ENCODE measurements at regions not wholly inside any gene's neighbourhood (a gene's known extent, or its start where the extent isn't known, plus 50 kb on each side); places are given as distances from the start of the nearest gene placed in this dataset.

DNA sequence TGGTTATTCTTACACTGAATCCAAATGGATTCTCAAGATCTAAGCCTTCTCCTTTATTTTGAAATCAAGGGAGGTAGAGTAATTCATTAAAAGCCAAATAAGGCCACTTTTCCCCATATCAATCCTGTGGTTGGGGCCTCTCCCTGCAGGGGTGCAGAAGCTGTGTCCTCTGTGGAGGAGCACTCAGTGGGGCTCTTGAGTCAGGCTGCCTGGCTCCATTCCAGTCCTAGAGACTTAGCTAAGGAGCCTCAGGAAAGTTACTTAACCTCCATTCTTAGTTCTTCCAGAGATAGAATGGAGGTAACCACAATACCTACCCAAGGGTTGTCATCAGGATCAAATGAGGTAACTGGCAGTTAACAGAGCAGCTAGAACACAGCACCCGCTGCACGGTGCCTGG, 564.3 kb downstream of the CMPK2 start:
- no peak overlapping the region for H3K27ac Mint-ChIP-seq
- no peaks in the 10 kb centered on the region for H3K27me3 Mint-ChIP-seq
- TF ChIP-seq, protein P1, sequence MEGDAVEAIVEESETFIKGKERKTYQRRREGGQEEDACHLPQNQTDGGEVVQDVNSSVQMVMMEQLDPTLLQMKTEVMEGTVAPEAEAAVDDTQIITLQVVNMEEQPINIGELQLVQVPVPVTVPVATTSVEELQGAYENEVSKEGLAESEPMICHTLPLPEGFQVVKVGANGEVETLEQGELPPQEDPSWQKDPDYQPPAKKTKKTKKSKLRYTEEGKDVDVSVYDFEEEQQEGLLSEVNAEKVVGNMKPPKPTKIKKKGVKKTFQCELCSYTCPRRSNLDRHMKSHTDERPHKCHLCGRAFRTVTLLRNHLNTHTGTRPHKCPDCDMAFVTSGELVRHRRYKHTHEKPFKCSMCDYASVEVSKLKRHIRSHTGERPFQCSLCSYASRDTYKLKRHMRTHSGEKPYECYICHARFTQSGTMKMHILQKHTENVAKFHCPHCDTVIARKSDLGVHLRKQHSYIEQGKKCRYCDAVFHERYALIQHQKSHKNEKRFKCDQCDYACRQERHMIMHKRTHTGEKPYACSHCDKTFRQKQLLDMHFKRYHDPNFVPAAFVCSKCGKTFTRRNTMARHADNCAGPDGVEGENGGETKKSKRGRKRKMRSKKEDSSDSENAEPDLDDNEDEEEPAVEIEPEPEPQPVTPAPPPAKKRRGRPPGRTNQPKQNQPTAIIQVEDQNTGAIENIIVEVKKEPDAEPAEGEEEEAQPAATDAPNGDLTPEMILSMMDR (conservative IDR thresholded peaks at IDR 0.05), result no peak
- peaks cover 1% of the 10 kb centered on the region for H3K9me3 Mint-ChIP-seq
- no peak for DNase-seq (ENCODE audit: extremely low spot score, unreplicated experiment)
- no peaks in the 10 kb centered on the region for H3K36me3 Mint-ChIP-seq
- no peaks in the 10 kb centered on the region for H3K4me1 Mint-ChIP-seq (ENCODE audit: unreplicated experiment)
- no peak overlapping the region for H3K4me3 Mint-ChIP-seq

DNA sequence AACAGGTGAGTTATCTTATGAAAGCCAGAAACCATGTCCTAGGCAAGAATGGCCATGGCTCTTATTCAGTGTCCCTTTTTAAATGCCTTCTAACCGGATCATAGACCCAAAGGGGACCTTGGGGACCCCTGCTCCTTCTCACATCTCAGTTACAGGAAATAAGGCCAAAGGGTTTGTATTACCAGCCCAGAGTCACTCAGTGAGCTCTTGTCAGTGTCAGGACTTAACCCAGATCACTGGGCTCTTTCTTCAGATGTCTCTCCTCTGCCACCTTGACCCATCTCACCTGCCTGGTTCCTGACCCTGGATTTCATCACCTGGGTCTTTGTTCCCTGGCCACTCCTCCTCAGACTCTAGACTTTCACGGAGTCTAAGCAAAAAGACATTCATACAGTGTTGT, 556.7 kb downstream of the CMPK2 start:
- Mint-ChIP-seq H3K27me3 (no peaks in the 10 kb centered on the region), H3K27ac (peak overlapping the region; percentile 29), H3K9me3 (peaks cover 3% of the 10 kb centered on the region), H3K36me3 (no peaks in the 10 kb centered on the region), H3K4me3 (no peak overlapping the region), H3K4me1 (ENCODE audit: unreplicated experiment) (peaks cover 27% of the 10 kb centered on the region)
- no peak for DNase-seq (ENCODE audit: extremely low spot score, unreplicated experiment)
- TF ChIP-seq, protein P1 (conservative IDR thresholded peaks at IDR 0.05), result no peak

DNA sequence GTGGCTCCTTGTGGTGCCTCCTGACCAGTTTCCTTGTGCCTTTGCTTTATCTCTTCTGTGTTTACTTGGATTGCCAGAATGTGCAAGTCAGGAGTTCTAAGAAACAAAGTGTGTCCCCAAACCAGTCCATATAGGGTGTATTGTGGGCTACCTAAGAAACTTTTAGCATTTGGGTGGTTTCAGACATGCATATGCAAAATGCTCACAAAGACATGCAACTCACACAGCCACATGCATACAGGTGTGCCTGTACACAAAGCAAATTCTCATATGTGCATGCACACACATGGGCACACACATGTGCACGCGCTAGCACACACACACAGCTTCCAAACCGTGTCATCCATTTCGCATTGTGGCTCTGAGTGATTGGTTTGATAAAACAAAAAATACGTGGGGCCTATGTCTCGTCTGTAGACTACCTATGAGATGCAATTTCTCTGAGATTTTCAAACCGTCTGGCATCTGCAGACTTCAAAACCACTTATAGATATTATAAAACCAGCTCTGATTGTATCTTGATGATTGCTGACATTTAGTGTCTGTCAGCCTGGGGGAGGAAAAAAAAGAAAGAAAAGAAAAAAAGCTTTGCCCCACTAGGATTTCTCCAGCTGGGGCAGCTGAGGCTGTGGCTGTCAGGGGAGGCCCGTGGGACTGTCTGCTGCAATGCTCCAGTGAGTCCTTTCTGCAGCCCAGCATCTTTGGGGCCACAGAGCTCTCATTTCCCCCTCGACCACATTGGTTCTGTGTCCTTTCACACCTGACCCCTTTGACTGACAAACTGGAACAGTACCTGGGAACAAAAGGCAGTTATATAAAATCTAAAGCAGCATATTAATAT, 556.1 kb downstream of the CMPK2 start:
- Mint-ChIP-seq H3K9me3 (peaks cover 3% of the 10 kb centered on the region), H3K27ac (peak overlapping the region; percentile 29), H3K4me3 (no peak overlapping the region), H3K36me3 (no peaks in the 10 kb centered on the region), H3K4me1 (ENCODE audit: unreplicated experiment) (peaks cover 27% of the 10 kb centered on the region), H3K27me3 (no peaks in the 10 kb centered on the region)
- TF ChIP-seq, protein P1 (conservative IDR thresholded peaks at IDR 0.05), result no peak
- DNase-seq (ENCODE audit: extremely low spot score, unreplicated experiment), result no peak

DNA sequence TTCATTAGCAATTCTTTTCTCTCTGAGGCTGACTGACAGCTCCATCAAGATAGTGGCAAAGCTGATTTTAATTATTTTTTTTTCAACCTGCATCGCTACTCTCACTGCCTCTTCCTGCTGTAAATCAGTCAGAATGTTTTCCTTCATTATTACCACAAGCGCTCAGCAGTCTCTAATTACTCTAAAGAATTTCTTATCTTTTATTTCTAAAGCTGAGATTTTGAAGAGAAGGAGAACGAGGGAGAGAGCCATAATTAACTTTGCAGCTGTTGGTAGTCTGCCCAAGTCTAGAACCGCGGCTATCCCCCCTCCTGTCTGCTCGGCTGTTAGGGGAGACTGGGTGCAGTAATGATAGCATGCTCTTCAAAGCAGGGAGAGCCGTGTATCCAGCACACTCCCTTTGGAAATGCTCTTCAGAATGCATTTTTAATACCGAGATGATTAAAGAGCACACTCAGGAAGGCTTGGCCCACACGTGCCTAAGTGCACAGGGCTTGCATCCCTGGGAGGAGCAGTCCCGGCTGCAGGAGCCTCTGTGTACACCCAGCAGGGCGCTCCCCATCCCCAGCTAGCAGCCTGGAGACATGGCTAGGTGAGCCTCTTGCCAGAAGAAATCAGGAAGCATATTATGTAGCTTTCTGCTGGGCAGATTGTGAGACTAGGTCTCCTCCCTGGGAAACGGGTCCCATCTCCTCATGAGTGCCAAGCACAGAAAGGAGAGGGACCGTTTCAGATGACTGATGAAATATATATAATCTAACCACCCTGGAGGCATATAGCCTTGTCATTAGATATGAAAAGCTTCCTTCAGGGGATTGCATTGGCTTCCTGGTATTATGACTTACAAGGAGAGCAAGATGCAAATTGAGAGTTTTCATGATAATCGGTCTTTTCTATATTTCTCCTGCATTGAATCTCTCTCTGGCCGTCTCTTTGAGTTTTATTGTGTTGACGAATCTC, 555.2 kb downstream of the CMPK2 start:
- Mint-ChIP-seq H3K27ac (no peak overlapping the region), H3K9me3 (peaks cover 3% of the 10 kb centered on the region), H3K4me1 (ENCODE audit: unreplicated experiment) (peaks cover 27% of the 10 kb centered on the region), H3K36me3 (no peaks in the 10 kb centered on the region), H3K4me3 (no peak overlapping the region), H3K27me3 (no peaks in the 10 kb centered on the region)
- no peak for DNase-seq (ENCODE audit: extremely low spot score, unreplicated experiment)
- TF ChIP-seq, protein P1 (conservative IDR thresholded peaks at IDR 0.05), result no peak

DNA sequence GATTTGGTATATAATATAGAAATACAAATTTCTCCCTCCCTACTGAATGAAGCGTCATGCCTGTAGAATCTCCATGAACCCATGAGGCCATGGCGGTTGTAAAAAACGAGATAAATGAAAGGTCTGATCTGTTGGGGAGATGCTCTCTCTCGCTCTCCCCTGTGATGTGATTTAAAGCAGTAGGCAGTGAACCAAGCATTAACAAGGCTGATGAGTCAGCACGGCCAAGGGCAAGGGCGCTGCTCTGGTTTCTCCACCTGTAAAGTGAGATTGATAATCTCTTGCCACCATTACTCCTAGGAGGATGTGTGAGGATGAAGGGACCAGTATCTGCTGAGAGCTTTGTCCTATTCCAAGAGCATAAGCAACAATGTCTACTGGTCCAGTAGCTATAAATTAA, 553.3 kb downstream of the CMPK2 start:
- H3K4me3 Mint-ChIP-seq, result no peak overlapping the region
- H3K4me1 Mint-ChIP-seq (ENCODE audit: unreplicated experiment), result peaks cover 27% of the 10 kb centered on the region
- H3K27me3 Mint-ChIP-seq, result no peaks in the 10 kb centered on the region
- TF ChIP-seq, protein P1 (conservative IDR thresholded peaks at IDR 0.05), result no peak
- no peaks in the 10 kb centered on the region for H3K36me3 Mint-ChIP-seq
- no peak overlapping the region for H3K27ac Mint-ChIP-seq
- no peak for DNase-seq (ENCODE audit: extremely low spot score, unreplicated experiment)
- no peaks in the 10 kb centered on the region for H3K9me3 Mint-ChIP-seq

All from type B pancreatic cell (in vitro differentiated cells).